ENCODE measurements at regions not wholly inside any gene's neighbourhood (a gene's known extent, or its start where the extent isn't known, plus 50 kb on each side); places are given as distances from the start of the nearest gene placed in this dataset.
"Not testable (repeated sequence)": the region's sequence is repeated elsewhere in the genome, so short reads cannot be mapped to it uniquely, and the experiment has no call there.

- no peak for DNase-seq
These were observed 144.2 kb upstream of the RAPGEF2 start for GRCh38 chr4:158958489-158959270.

GRCh38 chr4:158962393-158962792 is 140.5 kb upstream of the RAPGEF2 start:
- no peak for DNase-seq

GRCh38 chr4:158963282-158963681 is 139.6 kb upstream of the RAPGEF2 start:
- not testable (repeated sequence) for DNase-seq

- DNase-seq = no peak
These were observed 138.7 kb upstream of the RAPGEF2 start for GRCh38 chr4:158964114-158964727.

- no peak for DNase-seq
These were observed 138.2 kb upstream of the RAPGEF2 start for GRCh38 chr4:158964728-158965124.

GRCh38 chr4:158965226-158965625 is 137.7 kb upstream of the RAPGEF2 start:
- no peak for DNase-seq

GRCh38 chr4:158966091-158966490 is 136.8 kb upstream of the RAPGEF2 start:
- no peak for DNase-seq

GRCh38 chr4:158968961-158969360 is 133.9 kb upstream of the RAPGEF2 start:
- no peak for DNase-seq

- DNase-seq = no peak
These were observed 132.1 kb upstream of the RAPGEF2 start for GRCh38 chr4:158970812-158971211.

GRCh38 chr4:158974438-158974837 is 128.4 kb upstream of the RAPGEF2 start:
- DNase-seq = not testable (repeated sequence)

GRCh38 chr4:158980711-158981110 is 122.2 kb upstream of the RAPGEF2 start:
- not testable (repeated sequence) for DNase-seq

- no peak for DNase-seq
These were observed 111.2 kb upstream of the RAPGEF2 start for GRCh38 chr4:158991534-158992155.

- DNase-seq = no peak
These were observed 109.0 kb upstream of the RAPGEF2 start for GRCh38 chr4:158993891-158994290.

GRCh38 chr4:158995040-158995439 is 107.8 kb upstream of the RAPGEF2 start:
- no peak for DNase-seq

- DNase-seq = no peak
These were observed 106.9 kb upstream of the RAPGEF2 start for GRCh38 chr4:158995965-158996364.

GRCh38 chr4:158996669-158997074 is 106.2 kb upstream of the RAPGEF2 start:
- DNase-seq = peak in 1 of 2 experiments; percentile 1

GRCh38 chr4:158997660-158998349 is 105.1 kb upstream of the RAPGEF2 start:
- no peak for DNase-seq

- DNase-seq = no peak
These were observed 104.3 kb upstream of the RAPGEF2 start for GRCh38 chr4:158998624-158999023.

GRCh38 chr4:158999166-158999682 is 103.7 kb upstream of the RAPGEF2 start:
- DNase-seq = no peak

GRCh38 chr4:158999849-159000248 is 103.0 kb upstream of the RAPGEF2 start:
- DNase-seq = no peak

- DNase-seq = no peak
These were observed 99.9 kb upstream of the RAPGEF2 start for GRCh38 chr4:159002950-159003349.

- no peak for DNase-seq
These were observed 99.2 kb upstream of the RAPGEF2 start for GRCh38 chr4:159003420-159004253.
